SK-N-SH treated with all-trans-retinoic acid at 6 μM for 48 hours (cell line): ENCODE measurements at regions not wholly inside any gene's neighbourhood (a gene's known extent, or its start where the extent isn't known, plus 50 kb on each side); places are given as distances from the start of the nearest gene placed in this dataset.

Source experiments
- ATAC-seq: fragments of 200-7000 bp; cut with Tn5 transposase; 3 replicates; pipeline ENCODE4 v1.9.1; 2020; ENCODE audit warnings: mild to moderate bottlenecking, moderate library complexity
- ARNTL ChIP-seq: fragments of 450-650 bp; formaldehyde crosslinking; IDR thresholded peaks from 2 replicates; pipeline ENCODE4 v1.5.0; 2020; ENCODE audit warnings: low read depth, mild to moderate bottlenecking, moderate library complexity, borderline replicate concordance
- BACH2 ChIP-seq: fragments of 250-450 bp; sonication (Bioruptor Pico); IDR thresholded peaks from 2 replicates; pipeline ENCODE4 v1.9.0; 2021; ENCODE audit warnings: mild to moderate bottlenecking, borderline replicate concordance
- CSDC2 ChIP-seq: fragments of 250-450 bp; sonication (Bioruptor Pico); IDR thresholded peaks from 2 replicates; pipeline ENCODE4 v1.5.0; 2020; ENCODE audit warnings: mild to moderate bottlenecking, moderate library complexity
- ESRRG ChIP-seq: fragments of 250-450 bp; sonication (Bioruptor Pico); IDR thresholded peaks from 2 replicates; pipeline ENCODE4 v1.6.1; 2021; ENCODE audit warnings: mild to moderate bottlenecking
- GLIS3 ChIP-seq: fragments of 250-450 bp; sonication (Bioruptor Pico); IDR thresholded peaks from 2 replicates; pipeline ENCODE4 v1.5.0; 2020; ENCODE audit warnings: mild to moderate bottlenecking, moderate library complexity
- ISL1 ChIP-seq: fragments of 250-450 bp; sonication (Bioruptor Pico); IDR thresholded peaks from 2 replicates; pipeline ENCODE4 v2.1.2; 2022; ENCODE audit warnings: mild to moderate bottlenecking, moderate library complexity
- OSR1 ChIP-seq: fragments of 250-450 bp; sonication (Bioruptor Pico); IDR thresholded peaks from 2 replicates; pipeline ENCODE4 v1.8.0; 2022; ENCODE audit warnings: moderate library complexity, mild to moderate bottlenecking, inconsistent platforms
- PPARA ChIP-seq: fragments of 250-450 bp; sonication (Bioruptor Pico); IDR thresholded peaks from 2 replicates; pipeline ENCODE4 v1.5.0; 2020; ENCODE audit warnings: mild to moderate bottlenecking, borderline replicate concordance
- RARB ChIP-seq: fragments of 250-450 bp; sonication (Bioruptor Pico); IDR thresholded peaks from 2 replicates; pipeline ENCODE4 v1.8.0; 2021; ENCODE audit warnings: mild to moderate bottlenecking, moderate library complexity
- SNAI2 ChIP-seq: fragments of 250-450 bp; sonication (Bioruptor Pico); IDR thresholded peaks from 2 replicates; pipeline ENCODE4 v1.5.0; 2020; ENCODE audit warnings: mild to moderate bottlenecking, moderate library complexity
- TOX ChIP-seq: fragments of 250-450 bp; sonication (Bioruptor Pico); IDR thresholded peaks from 2 replicates; pipeline ENCODE4 v1.8.0; 2021; ENCODE audit warnings: mild to moderate bottlenecking, moderate library complexity, borderline replicate concordance
- ZC3H10 ChIP-seq: fragments of 250-450 bp; sonication (Bioruptor Pico); IDR thresholded peaks from 2 replicates; pipeline ENCODE4 v1.5.1; 2021; ENCODE audit warnings: mild to moderate bottlenecking, moderate library complexity
- ZFP3 ChIP-seq: fragments of 250-450 bp; sonication (Bioruptor Pico); IDR thresholded peaks from 2 replicates; pipeline ENCODE4 v1.5.0; 2020; ENCODE audit warnings: mild to moderate bottlenecking, moderate library complexity
- ZFP30 ChIP-seq: fragments of 450-650 bp; formaldehyde crosslinking; IDR thresholded peaks from 2 replicates; pipeline ENCODE4 v1.5.0; 2022; ENCODE audit warnings: mild to moderate bottlenecking, moderate library complexity
- ZNF565 ChIP-seq: fragments of 450-650 bp; formaldehyde crosslinking; conservative IDR thresholded peaks from 2 replicates; pipeline ENCODE4 v1.5.0; 2020; ENCODE audit warnings: low read depth, mild to moderate bottlenecking, moderate library complexity
- ZNF70 ChIP-seq: fragments of 450-650 bp; formaldehyde crosslinking; IDR thresholded peaks from 2 replicates; pipeline ENCODE4 v1.5.0; 2020; ENCODE audit warnings: mild to moderate bottlenecking, moderate library complexity
- ZNF8 ChIP-seq: fragments of 450-650 bp; formaldehyde crosslinking; IDR thresholded peaks from 2 replicates; pipeline ENCODE4 v1.5.0; 2020; ENCODE audit warnings: mild to moderate bottlenecking, moderate library complexity
- TF ChIP-seq, protein P1 (sequence below): fragments of 250-450 bp; sonication (Bioruptor Pico); IDR thresholded peaks from 2 replicates; pipeline ENCODE4 v1.5.0; 2020; ENCODE audit warnings: mild to moderate bottlenecking, moderate library complexity
- TF ChIP-seq, protein P2 (sequence below): fragments of 250-450 bp; sonication (Bioruptor Pico); IDR thresholded peaks from 2 replicates; pipeline ENCODE4 v1.8.0; 2021; ENCODE audit warnings: low read depth, mild to moderate bottlenecking, moderate library complexity, borderline replicate concordance
- TF ChIP-seq, protein P3 (sequence below): fragments of 250-450 bp; sonication (Bioruptor Pico); IDR thresholded peaks from 2 replicates; pipeline ENCODE4 v1.5.1; 2020; ENCODE audit warnings: low read depth, mild to moderate bottlenecking, moderate library complexity
- TF ChIP-seq, protein P4 (sequence below): fragments of 250-450 bp; sonication (Bioruptor Pico); IDR thresholded peaks from 2 replicates; pipeline ENCODE4 v1.8.0; 2020; ENCODE audit warnings: mild to moderate bottlenecking, moderate library complexity, borderline replicate concordance

DNA sequence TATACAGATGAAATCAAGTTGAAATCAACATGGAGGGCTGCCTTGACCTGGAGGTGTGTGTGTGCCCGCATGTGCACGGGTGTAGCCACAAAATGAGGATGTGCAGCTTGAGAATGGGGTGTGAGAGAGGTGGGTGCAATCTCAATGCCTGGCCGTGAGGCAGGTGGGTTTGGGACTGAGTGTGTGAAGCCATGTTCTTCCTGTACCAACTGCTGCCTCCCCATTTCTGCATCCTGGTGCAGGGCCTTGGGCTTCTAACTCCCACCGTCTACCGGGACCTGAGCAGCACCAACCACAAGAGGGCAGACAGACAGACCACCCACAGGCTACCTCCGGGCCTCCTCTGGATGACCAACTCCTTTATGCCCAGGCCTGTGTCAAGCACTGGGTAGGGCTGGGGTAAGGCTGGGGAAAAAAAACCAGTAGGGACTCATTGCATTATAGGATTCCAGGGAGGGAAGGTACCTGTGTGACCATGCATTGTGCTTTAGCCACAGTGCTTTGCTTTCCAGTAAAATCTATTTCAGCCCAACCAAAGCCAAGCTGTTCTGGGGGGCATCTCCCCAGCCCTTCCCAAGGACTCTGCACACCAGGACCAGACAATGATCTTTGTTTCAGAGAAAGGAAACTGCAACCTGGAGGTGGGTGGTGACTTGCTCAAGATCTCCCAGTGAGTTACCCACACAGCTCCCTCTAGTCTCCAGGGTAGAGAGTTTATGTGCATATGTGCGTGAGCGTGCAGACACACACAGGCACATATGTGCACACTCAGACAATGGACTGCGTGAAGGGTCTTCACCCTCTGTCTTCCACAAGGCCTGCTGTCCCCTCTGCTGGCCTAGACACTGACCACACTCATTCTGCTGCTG is 162.2 kb upstream of the TLE3 start:
- peak; percentile 60 for ATAC-seq
- TF ChIP-seq RARB (CRISPR knock-in tag) = no peak
- no peak for TF ChIP-seq PPARA (CRISPR knock-in tag)
- no peak for TF ChIP-seq OSR1 (CRISPR knock-in tag)
- TF ChIP-seq, protein P1, sequence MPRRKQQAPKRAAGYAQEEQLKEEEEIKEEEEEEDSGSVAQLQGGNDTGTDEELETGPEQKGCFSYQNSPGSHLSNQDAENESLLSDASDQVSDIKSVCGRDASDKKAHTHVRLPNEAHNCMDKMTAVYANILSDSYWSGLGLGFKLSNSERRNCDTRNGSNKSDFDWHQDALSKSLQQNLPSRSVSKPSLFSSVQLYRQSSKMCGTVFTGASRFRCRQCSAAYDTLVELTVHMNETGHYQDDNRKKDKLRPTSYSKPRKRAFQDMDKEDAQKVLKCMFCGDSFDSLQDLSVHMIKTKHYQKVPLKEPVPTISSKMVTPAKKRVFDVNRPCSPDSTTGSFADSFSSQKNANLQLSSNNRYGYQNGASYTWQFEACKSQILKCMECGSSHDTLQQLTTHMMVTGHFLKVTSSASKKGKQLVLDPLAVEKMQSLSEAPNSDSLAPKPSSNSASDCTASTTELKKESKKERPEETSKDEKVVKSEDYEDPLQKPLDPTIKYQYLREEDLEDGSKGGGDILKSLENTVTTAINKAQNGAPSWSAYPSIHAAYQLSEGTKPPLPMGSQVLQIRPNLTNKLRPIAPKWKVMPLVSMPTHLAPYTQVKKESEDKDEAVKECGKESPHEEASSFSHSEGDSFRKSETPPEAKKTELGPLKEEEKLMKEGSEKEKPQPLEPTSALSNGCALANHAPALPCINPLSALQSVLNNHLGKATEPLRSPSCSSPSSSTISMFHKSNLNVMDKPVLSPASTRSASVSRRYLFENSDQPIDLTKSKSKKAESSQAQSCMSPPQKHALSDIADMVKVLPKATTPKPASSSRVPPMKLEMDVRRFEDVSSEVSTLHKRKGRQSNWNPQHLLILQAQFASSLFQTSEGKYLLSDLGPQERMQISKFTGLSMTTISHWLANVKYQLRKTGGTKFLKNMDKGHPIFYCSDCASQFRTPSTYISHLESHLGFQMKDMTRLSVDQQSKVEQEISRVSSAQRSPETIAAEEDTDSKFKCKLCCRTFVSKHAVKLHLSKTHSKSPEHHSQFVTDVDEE = no peak
- no peak for TF ChIP-seq ZNF70 (CRISPR knock-in tag)
- no peak for TF ChIP-seq ZFP30 (CRISPR knock-in tag)
- TF ChIP-seq CSDC2 (CRISPR knock-in tag) = no peak
- no peak for TF ChIP-seq ZC3H10 (CRISPR knock-in tag)
- no peak for TF ChIP-seq ISL1
- TF ChIP-seq, protein P2, sequence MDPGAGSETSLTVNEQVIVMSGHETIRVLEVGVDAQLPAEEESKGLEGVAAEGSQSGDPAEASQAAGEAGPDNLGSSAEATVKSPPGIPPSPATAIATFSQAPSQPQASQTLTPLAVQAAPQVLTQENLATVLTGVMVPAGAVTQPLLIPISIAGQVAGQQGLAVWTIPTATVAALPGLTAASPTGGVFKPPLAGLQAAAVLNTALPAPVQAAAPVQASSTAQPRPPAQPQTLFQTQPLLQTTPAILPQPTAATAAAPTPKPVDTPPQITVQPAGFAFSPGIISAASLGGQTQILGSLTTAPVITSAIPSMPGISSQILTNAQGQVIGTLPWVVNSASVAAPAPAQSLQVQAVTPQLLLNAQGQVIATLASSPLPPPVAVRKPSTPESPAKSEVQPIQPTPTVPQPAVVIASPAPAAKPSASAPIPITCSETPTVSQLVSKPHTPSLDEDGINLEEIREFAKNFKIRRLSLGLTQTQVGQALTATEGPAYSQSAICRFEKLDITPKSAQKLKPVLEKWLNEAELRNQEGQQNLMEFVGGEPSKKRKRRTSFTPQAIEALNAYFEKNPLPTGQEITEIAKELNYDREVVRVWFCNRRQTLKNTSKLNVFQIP (CRISPR knock-in tag) = no peak
- TF ChIP-seq ESRRG (CRISPR knock-in tag) = no peak
- TF ChIP-seq TOX = no peak
- TF ChIP-seq, all 23 proteins: peak for 0

DNA sequence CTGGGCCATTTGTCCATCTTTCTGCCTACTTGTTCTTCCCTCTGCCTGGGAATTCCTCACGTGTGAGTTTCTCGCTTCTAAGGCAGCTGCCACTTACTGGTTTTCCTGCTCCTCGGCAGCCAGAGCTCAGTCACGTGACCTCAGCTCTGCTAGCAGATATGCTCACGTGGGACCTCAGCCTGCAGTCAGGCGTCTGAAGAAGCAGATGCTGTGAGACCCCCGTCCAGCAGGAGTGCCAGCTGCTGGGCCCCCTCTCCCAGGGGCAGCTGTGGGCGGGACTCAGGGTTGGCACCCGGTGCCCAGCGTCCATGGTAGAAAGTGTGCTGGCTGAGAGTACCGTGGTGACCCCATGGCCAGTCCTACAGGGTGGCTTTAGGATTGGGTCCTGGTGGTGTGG is 161.3 kb upstream of the TLE3 start:
- peak; percentile 17; the same call in 1 of the 3 replicates for ATAC-seq
- no peak for TF ChIP-seq ZFP3
- no peak for TF ChIP-seq ARNTL (CRISPR knock-in tag)
- no peak for TF ChIP-seq TOX
- no peak for TF ChIP-seq ZNF565
- TF ChIP-seq ZC3H10 (CRISPR knock-in tag) = no peak
- no peak for TF ChIP-seq ZNF8
- no peak for TF ChIP-seq BACH2 (CRISPR knock-in tag)
- TF ChIP-seq, protein P1 = no peak
- TF ChIP-seq ESRRG (CRISPR knock-in tag) = no peak

DNA sequence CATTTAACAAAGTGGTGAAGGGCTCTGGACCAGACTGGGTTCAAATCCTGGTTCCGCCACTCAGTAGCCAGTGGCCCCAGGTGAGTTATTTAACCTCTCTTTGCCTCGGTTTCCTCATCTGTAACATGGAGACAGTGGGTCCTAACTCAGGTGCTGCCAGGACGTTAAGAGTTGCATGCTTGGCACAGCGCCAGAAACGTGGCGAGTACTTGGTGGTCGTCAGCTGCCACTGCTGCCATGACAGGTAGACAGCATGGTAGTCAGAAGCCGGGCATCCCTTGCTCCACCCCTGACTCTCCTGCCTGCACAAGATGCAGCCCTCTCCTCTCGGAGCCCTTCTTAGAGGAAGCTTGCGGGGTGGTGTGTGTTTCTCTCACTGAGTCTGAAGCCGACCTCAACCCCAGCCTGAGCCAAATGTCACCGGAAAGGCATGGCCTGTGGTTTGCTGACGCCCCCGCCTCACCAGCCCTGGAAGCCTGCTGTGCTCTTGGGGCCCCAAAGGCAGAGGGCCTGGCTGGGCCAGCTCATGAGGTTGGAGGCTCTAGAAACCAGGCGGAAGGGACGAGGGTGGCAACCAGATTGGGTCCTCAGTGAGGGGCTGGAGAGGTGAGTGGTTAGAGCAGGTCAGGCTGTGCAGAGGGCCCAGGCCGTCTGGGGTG is 160.8 kb upstream of the TLE3 start:
- no peak for ATAC-seq
- TF ChIP-seq OSR1 (CRISPR knock-in tag) (no peak), ZNF70 (CRISPR knock-in tag) (no peak), TOX (no peak), SNAI2 (CRISPR knock-in tag) (no peak), ZNF565 (no peak), ESRRG (CRISPR knock-in tag) (no peak), ZNF8 (no peak), ZFP30 (CRISPR knock-in tag) (no peak), PPARA (CRISPR knock-in tag) (no peak), BACH2 (CRISPR knock-in tag) (no peak), ZC3H10 (CRISPR knock-in tag) (no peak), ISL1 (no peak), GLIS3 (CRISPR knock-in tag) (no peak)
- TF ChIP-seq, protein P1 = no peak
- TF ChIP-seq, protein P3, sequence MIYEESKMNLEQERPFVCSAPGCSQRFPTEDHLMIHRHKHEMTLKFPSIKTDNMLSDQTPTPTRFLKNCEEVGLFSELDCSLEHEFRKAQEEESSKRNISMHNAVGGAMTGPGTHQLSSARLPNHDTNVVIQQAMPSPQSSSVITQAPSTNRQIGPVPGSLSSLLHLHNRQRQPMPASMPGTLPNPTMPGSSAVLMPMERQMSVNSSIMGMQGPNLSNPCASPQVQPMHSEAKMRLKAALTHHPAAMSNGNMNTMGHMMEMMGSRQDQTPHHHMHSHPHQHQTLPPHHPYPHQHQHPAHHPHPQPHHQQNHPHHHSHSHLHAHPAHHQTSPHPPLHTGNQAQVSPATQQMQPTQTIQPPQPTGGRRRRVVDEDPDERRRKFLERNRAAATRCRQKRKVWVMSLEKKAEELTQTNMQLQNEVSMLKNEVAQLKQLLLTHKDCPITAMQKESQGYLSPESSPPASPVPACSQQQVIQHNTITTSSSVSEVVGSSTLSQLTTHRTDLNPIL (CRISPR knock-in tag) = no peak
- TF ChIP-seq, protein P4, sequence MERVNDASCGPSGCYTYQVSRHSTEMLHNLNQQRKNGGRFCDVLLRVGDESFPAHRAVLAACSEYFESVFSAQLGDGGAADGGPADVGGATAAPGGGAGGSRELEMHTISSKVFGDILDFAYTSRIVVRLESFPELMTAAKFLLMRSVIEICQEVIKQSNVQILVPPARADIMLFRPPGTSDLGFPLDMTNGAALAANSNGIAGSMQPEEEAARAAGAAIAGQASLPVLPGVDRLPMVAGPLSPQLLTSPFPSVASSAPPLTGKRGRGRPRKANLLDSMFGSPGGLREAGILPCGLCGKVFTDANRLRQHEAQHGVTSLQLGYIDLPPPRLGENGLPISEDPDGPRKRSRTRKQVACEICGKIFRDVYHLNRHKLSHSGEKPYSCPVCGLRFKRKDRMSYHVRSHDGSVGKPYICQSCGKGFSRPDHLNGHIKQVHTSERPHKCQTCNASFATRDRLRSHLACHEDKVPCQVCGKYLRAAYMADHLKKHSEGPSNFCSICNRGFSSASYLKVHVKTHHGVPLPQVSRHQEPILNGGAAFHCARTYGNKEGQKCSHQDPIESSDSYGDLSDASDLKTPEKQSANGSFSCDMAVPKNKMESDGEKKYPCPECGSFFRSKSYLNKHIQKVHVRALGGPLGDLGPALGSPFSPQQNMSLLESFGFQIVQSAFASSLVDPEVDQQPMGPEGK (CRISPR knock-in tag) = no peak
